Mucosa of gallbladder (tissue), 1 donor: ENCODE measurements at regions not wholly inside any gene's neighbourhood (a gene's known extent, or its start where the extent isn't known, plus 50 kb on each side); places are given as distances from the start of the nearest gene placed in this dataset.
A peak's percentile ranks its signal among the peaks of the same experiment; 100 is the strongest.

Experiments used
- DNase-seq: peaks from one replicate; pipeline ENCODE4 v3.0.0-alpha.2; 2020; ENCODE audit warnings: low spot score
- donor health status: DM: no; HTN: no; CAD: no.

DNA sequence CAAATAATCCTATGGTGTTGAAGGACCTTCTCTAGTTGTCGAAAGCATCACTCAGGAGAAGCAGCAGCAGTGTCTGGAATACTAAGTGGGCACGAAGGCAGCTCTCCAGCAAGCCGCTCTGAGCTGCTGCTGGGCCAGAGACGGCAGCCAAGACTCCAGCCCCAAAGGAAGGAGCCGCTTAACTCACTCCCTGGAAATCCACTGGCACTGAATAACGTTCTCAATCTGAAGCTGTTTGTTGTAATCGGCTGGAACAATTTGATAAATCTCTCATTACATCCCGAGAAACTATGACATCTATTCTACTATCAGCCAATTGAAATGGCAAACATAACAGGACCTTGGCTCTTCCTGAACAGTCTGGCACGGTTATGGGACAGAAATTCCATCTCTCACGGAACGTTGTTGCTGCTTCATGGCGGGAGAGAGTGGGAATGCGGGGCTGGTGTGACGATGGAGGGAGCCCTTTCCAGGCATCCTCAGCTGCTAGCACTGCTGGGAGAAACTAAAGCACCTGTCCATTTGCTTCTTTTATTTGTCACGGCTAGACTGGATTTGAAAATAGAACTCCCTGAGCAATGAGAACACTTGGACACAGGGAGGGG, 331.5 kb upstream of the RNF32 start:
- DNase-seq, result no peak

DNA sequence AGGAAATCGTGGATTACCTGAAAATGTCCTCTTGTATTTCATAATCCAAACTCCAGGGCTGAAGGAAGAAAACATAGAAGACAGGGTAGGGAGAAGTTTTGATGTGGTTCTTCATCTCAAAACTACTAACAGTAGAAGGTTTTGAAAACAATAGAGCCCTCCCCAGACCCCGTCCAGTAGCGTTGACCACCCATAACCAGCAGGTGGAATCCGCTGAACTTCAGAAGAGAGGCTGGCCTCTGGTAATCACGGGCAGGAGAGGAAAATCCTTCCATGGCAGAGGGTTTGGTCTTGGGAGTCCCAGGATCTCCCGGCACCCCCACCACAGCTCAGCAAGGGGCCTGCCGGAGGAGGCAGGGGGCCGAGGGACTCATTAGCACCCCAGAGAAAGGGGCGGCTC, 333.4 kb upstream of the RNF32 start:
- DNase-seq, result no peak

DNA sequence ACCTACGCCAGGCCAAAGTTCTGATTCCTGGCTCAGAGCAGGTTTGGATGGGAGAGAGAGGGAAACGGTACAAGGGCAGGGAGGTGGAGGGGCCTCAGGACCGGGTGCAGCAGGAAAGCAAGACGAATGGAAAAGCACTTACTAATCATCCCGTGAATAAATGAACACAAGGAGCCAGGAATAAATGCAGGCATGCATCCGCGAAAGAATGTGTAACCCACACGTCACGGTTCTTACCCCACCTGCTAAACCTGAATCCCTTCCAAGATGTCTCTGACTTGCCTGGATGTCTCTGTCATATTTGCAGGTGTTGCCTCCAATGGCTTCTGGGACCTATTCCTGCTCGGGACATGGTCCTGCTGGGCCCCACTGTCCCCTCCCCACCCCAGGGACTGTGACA, 335.2 kb upstream of the RNF32 start:
- DNase-seq, result no peak

DNA sequence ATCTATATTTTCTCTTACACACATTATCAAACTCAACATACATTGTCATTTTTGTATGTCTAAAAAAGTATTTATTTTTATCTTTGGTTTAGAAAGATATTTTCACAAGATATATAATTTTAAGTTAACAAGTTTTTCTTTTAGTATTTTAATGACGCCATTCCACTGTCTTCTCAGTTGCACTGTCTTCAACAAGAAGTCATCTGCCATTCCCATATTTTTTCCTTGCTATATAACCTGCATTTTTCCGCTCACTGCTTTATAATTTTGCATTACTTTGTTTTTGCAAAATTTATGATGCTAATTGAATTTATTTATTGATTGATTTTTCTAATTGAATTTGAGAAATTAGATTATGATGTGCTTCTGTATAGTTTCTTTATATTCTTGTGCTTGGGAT, 357.8 kb upstream of the RNF32 start:
- no peak for DNase-seq

DNA sequence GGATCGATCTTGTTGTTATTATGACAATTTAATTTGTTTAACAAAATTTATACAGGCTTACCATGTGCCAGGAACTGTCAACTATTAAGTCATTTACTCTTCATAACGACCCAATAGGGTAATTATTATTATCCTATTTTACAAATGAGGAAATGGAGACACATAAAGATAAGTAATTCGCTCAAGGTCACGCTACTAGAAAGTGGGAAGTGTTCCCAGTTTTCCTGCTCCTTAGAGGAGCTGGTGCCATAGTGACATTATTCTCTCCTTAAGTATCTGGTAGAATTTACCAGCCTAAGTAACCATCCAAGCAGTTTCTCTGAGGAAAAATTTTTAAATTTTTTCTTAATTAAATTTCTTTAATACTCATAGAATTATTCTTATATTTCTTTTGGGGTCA, 360.9 kb upstream of the RNF32 start:
- DNase-seq, result peak; percentile 13

DNA sequence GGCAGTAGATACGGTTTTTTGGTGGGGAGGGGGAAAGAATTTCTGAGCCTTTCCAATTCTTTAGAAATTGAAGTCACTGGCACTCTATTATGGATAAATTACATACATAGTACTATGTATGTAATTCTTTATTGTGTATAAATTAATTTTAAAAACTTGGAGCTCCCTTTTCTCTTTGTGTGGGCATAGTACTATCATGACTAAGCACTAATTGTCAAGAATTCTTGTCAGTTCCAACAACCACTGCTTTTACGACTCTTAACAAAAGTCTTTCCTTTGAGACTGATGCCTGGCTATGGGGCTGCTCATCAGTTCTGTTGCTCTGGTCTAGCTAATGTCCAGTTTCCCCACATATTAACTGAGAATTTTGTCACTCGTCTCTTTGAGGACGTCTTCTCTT, 365.3 kb upstream of the RNF32 start:
- no peak for DNase-seq

DNA sequence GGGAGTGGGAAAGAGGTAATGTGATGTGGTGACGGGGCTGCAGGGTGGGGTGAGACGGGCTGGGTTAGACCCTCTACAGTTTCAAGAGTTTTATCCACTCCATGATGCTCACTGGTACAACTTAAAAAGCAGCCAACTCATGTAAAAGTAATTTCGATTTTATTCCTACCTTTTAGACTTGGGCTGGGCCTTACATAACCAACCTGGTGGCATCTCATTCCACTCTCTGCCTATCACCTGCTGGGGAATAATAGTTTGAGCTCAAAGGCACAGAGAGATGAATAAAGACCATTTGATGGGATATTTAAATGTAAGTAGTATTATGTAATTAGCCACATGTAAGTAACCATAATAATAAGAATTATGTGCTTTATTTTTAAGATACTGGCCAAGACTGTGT, 366.0 kb upstream of the RNF32 start:
- DNase-seq, result no peak

DNA sequence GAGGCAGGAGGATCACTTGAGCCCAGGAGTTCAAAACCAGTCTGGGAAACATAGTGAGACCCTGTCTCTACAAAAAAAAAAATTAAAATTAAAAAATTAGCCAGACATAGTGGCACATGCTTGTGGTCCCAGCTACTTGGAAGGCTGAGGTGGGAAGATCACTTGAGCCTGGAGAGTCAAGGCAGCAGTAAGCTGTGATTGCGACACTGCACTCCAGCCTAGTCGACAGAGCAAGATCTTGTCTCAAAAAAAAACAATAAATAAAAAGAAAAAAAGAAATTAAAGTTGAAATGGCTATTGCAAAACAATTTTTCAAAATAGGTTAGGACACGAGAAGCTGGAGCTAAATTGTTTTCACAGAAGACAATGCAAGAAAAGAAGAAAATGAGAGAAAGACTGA, 379.0 kb upstream of the RNF32 start:
- DNase-seq, result no peak

DNA sequence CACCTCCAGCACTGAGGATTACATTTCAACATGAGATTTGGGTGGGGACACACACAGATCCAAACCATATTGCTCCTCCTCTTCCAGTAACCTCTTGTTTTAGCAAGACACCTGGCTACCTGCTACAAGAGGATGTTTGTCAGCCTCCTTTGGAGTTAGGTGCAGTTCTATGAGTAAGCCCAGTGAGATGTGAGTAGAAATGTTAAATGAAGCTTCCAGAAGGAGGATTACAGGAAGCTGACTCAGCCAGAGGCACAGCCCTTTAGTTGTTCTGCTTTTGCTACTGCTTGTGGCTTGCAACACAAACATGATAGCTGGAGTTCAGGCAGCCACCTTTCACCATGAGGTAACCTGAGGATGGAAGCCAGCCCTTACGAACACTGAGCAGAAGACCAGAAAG, 382.7 kb upstream of the RNF32 start:
- no peak for DNase-seq

DNA sequence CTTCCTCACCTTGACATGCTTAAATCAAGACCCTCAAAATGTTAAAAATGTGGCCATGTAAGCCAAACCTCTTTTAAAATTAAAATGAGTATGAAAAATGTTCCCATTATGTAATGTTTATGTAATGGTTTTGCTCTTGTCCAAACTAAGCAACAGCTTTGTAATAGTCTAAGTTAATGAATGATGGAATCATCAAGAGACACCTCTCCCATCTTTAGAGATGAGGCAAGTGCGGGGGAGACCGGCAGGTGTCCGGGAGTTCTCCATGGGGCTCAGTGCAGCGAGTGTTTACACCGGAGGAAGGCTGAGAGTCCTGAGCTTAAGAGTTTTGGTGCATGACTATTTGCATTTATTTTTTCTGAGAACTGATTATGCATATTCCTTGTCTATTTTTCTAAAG, 384.9 kb upstream of the RNF32 start:
- DNase-seq, result no peak

DNA sequence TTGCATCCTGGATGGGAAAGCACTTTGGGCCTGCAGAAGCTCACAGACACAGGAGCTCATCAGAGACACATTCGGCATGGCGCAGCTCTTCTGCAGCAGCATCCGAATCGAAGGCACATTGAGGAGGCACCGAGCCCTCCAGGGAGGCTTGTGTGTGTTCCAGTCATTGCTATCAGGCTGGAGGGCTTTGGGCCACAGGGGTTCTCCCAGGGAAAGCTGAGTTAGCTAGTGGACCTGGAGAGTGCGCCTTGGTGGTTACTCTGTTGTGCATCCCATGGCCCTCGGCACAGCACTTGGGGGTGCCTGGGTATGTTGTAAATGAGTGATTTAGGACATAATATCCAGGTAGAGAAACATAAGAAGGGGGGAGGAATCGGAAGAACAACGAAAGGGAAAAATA, 388.7 kb upstream of the RNF32 start:
- no peak for DNase-seq

DNA sequence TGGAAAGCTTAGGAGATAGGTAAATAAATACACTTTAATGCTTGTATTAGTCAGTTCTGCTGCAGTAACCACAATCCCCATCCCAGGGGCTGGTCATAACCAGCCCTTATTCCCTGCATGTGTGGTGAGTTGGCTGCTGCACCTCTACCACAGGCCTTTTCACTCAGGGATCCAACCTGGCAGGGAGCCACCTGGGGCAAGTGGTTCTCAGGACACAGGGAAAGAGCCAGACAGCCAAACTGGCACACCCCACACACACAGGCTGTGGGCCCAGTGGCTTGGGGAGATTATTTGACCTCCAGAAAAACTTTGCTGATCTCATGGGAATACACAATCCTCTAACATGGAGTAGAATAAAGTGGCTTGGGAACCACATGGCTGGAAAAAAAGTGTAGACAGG, 400.0 kb upstream of the RNF32 start:
- no peak for DNase-seq

DNA sequence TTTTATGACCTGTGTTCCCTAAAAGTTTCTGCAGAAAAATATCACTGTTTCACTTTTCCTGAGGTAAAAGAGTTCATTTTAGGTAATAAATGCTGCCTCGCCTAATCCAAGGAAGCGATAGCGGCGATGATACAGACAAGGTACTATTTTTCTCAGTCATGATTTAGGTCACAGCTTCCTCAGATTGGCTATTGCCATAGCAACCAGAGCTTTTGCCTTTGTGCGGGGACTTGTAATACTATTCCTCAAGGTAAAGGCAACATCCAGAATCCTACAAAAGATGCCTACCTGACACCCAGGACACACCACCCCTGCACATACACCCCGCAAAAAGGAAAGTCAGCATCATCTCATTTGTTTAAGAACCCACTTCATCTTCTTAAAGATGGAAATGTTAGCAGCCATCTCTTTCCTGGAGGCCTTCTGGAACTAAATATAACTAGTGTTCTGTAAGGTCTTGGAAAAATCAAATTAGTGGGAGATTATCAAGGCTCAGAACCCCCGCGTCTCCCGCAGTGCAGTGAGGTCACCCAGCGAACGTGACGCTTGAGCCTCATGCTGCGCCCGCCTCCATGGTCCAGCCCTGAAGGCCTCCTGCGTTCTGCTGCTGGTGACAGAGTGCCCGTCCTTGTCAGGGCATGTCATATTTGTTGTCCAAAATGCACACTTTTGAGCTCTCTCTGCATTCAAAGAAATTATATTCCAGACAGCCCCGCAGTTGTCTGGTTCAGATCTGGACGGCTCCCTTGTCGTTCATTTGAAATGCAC, 402.0 kb upstream of the RNF32 start:
- no peak for DNase-seq

DNA sequence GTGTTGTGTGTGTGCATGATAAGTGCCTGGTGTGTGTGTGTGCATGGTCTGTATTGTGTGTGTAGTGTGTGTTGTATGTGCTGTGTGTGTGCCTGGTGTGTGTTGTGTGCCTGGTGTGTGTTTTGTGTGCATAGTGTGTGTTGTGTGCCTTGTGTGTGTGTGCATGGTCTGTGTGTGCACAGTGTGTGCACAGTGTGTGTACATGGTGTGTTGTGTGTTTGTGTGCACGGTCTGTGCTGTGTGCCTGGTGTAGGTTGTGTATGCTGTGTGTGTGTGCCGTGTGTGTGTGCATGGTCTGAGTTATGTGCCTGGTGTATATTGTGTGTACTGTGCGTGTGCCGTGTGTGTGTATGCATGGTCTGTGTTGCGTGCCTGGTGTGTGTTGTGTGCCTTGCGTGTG, 403.0 kb upstream of the RNF32 start:
- DNase-seq, result no peak

DNA sequence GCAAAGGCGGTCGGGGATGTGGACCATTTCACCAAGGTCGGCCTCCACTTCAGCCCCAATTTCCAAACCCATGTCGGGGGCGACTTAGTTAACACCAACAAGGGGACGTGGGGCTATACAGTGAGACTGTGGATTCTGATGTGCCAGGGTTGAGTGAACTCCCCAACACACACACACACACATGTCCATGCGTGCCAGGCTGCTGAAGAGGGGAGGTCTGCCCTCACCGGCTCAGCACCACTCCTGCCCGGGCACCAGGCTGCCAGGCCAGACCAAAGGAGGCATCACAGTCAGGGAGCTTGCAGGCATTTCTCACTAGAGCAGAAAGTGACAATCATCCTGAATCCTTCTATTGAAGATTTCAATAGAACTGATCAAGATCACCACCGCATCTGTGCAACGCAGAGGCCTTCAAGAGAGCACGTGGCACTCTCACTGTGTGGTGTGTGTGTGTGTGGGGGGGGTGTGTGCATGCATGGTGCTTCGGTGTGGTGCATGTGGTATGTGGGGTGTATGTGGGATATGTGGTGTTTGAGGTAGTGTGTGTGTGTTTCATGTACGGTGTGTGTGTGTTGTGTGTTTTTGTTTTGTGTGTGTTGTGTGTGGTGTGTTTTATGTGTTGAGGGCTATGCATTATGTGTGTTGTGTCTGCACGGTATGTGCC, 403.5 kb upstream of the RNF32 start:
- DNase-seq, result no peak

DNA sequence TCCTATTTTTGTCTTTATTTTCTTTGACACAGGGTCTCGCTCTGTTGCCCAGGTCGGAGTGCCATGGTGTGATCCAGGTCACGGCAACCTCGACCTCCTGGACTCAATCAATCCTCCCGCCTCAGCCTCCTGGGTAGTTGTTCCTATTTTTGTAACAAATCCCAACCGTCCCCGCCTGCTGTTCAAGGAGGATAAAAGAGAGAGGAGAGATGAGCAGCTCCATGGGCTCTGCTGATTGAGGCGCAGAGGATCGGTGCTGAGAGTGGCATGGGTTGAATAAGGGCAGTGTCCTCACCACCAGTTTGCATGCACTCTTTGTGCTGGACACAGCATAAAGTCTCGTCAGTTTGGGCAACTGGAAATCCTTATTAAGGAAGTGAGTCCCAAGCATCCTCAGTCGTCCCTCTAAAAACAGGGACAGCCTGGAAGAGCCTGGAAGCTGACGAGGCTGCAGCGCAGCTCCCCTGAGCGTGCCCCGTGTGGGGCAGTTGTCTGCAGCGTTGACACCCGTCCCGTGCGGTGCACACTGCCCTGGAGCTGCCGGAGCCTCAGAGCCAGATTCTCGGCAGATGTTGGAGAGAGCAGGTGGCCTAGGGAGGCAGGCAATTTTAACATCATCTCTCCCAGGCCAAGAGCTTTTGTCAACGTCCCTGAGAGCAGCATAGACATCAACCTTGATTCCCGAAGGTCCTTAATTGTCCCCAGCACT, 404.2 kb upstream of the RNF32 start:
- DNase-seq, result no peak

DNA sequence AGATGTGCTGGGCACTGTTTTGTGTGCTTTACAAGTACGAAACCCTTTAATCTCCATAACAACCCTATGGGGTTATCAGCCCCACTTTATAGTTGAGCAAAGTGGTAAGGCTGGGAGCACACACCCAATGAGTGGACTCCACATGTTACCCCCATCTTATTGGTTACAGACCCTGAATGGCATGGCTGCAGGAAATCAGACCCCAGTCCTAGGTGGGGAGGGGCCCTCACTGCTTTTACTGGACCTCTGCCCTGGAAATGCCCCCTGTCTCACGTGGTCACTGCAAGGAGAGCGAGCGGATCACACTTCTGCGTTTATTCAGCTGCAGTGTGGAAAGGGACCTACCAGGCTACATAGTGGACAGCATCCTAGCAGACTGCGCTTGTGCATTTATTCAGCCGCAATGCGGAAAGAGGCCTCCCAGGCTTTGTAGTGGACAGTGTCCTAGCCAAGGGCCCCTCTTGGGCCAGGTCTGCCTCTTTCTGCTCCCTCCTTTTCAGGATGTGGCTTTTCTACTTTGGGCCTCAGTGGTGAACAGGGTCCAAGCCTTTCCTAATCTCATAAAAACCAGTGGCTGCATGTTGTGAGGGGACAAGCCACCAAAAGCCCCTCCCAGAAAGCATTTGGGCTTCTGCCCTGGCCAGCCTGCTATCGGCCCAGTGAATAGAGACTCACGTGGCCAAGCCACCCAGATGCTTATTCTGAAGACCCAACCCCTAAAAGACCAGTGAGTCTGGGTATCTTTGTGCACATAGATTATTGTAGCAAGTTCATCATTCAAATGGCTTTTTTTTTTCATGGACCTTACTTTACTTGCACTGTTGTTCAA, 405.7 kb upstream of the RNF32 start:
- no peak for DNase-seq

DNA sequence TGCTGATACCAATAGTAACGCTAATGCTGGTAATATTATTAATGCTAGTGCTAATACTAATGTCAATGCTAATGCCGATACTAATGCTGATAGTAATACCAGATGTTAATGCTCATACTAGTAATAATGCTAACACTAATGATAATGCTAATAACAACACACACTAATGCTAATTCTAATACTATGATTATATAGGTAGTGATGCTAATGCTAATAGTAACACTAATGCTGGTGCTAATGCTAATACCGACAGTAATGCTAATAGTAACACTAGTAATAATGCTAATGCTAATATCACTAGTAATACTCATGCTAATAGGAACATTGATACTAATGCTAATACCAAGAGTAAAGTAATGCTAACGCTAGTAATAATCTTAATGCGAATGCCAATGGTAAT, 406.4 kb upstream of the RNF32 start:
- DNase-seq, result no peak

DNA sequence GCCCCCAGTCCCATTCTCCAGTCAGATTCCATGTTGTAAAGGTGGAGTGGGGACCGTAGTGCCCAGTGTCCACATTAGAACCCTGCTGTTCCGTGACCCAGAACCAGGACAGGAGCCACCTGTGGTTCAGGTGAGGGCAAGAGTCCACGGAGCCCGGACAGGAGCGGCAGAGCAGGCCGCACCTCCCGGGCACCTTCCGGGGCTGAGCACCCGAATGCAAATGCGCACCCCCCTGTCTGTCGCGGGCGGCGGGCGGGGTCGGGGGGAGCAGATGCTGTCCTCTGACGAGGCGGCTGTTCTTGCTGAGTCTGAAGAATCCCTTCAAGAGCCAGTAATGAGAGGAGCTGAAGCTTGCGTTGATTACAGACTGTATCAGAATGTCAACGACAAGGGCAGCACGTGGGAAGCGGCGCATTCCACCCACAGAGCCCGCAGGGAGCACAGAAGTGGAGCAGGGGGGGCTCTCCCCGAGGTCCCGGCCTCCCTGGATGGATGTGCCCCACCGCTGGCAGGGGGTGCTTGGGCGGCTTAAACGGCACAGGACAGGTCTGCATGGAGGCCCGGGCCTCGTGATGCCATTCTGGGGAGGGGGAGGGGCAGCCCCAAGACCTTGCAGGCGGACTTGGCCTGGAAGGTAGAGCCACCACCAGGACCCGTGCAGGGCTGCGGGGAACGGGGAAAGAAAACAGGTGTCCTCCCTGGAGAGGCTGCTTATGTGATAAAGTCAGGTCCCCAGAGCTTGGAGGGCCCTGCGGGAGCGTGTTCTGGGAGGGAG, 407.5 kb upstream of the RNF32 start:
- DNase-seq, result no peak

DNA sequence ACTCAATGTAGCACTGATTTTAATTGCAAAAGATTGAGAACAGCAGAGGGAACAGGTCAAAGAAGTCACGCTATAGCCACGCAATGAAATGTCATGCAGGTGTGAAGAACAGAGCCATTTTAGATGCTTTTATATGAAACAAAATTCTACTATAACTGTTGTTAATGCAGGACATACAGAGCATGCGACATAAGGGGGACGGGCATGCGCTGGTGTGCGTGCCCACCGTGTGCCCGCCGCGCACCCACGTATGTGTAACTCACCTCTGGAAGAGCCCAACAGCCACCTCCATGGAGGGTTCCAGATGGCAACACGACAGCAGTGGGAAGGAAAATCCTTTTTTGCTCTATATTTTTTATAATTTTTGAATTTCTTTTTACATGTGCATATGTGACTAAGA, 410.0 kb upstream of the RNF32 start:
- no peak for DNase-seq

DNA sequence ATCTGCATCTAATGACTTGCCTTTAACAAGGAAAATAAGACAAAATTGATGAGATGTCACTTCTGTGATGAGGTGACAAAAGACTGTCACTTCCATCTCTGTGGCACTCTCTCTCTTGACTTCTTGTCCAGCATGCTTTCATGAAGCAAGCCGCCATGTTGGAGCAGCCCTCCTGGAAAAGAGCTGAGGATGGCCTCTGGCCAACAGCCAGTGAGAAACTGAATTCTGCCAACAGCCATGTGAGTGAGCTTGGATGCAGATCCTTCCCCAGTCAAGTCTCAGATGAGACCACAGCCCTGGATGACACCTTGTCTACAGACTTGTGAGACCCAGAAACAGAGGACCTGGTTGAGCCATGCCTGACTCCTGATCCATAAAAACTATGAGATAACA, 412.6 kb upstream of the SHH start:
- no peak for DNase-seq
